ENCODE measurements at regions not wholly inside any gene's neighbourhood (a gene's known extent, or its start where the extent isn't known, plus 50 kb on each side); places are given as distances from the start of the nearest gene placed in this dataset.

- TF ChIP-seq, protein P1, sequence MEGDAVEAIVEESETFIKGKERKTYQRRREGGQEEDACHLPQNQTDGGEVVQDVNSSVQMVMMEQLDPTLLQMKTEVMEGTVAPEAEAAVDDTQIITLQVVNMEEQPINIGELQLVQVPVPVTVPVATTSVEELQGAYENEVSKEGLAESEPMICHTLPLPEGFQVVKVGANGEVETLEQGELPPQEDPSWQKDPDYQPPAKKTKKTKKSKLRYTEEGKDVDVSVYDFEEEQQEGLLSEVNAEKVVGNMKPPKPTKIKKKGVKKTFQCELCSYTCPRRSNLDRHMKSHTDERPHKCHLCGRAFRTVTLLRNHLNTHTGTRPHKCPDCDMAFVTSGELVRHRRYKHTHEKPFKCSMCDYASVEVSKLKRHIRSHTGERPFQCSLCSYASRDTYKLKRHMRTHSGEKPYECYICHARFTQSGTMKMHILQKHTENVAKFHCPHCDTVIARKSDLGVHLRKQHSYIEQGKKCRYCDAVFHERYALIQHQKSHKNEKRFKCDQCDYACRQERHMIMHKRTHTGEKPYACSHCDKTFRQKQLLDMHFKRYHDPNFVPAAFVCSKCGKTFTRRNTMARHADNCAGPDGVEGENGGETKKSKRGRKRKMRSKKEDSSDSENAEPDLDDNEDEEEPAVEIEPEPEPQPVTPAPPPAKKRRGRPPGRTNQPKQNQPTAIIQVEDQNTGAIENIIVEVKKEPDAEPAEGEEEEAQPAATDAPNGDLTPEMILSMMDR (IDR thresholded peaks at IDR 0.05; ENCODE audit: partially characterized antibody, unreplicated experiment), result no peak
- Mint-ChIP-seq H3K36me3 (ENCODE audit: unreplicated experiment) (no peaks in the 10 kb centered on the region), H3K27ac (ENCODE audit: unreplicated experiment) (no peak overlapping the region), H3K27me3 (ENCODE audit: unreplicated experiment) (no peaks in the 10 kb centered on the region), H3K4me3 (ENCODE audit: unreplicated experiment) (no peak overlapping the region), H3K4me1 (ENCODE audit: low read depth, unreplicated experiment) (no peaks in the 10 kb centered on the region), H3K9me3 (ENCODE audit: unreplicated experiment) (no peaks in the 10 kb centered on the region)
- DNase-seq, result no peak
These were observed 75.7 kb downstream of the C18orf54 start for GRCh38 chr18:54433368-54433767.

DNA sequence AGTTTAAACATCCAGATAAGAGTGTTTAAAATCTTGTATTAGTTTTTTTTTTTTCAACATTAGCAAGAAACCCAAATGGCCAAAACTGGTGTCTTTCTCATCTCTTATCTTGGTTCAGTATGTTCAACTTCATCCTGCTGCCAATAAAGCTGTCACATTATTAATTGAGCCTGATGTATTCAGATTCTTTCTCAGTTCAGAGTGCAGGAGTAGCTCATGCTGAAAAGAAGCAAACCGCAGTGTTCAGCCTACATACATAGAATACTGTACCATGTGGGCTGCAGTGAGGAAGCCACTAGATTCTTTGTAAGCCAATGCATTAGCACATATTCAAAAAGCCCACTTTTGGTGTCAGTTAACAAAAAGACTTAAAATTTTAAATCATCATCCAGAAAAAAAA lies 76.2 kb downstream of the C18orf54 start:
- Mint-ChIP-seq H3K4me3 (ENCODE audit: unreplicated experiment) (no peak overlapping the region), H3K9me3 (ENCODE audit: unreplicated experiment) (no peaks in the 10 kb centered on the region), H3K4me1 (ENCODE audit: low read depth, unreplicated experiment) (no peaks in the 10 kb centered on the region), H3K27ac (ENCODE audit: unreplicated experiment) (no peak overlapping the region), H3K27me3 (ENCODE audit: unreplicated experiment) (no peaks in the 10 kb centered on the region), H3K36me3 (ENCODE audit: unreplicated experiment) (no peaks in the 10 kb centered on the region)
- TF ChIP-seq, protein P1 (IDR thresholded peaks at IDR 0.05; ENCODE audit: partially characterized antibody, unreplicated experiment), result no peak
- DNase-seq, result no peak

GRCh38 chr18:54434453-54434852 lies 76.7 kb downstream of the C18orf54 start:
- H3K36me3 Mint-ChIP-seq (ENCODE audit: unreplicated experiment), result no peaks in the 10 kb centered on the region
- no peak overlapping the region for H3K4me3 Mint-ChIP-seq (ENCODE audit: unreplicated experiment)
- no peaks in the 10 kb centered on the region for H3K27me3 Mint-ChIP-seq (ENCODE audit: unreplicated experiment)
- H3K9me3 Mint-ChIP-seq (ENCODE audit: unreplicated experiment), result no peaks in the 10 kb centered on the region
- no peak for DNase-seq
- TF ChIP-seq, protein P1 (IDR thresholded peaks at IDR 0.05; ENCODE audit: partially characterized antibody, unreplicated experiment), result no peak
- no peak overlapping the region for H3K27ac Mint-ChIP-seq (ENCODE audit: unreplicated experiment)
- H3K4me1 Mint-ChIP-seq (ENCODE audit: low read depth, unreplicated experiment), result no peaks in the 10 kb centered on the region

GRCh38 chr18:54436501-54436900 lies 78.8 kb downstream of the C18orf54 start:
- Mint-ChIP-seq H3K27me3 (ENCODE audit: unreplicated experiment) (no peaks in the 10 kb centered on the region), H3K27ac (ENCODE audit: unreplicated experiment) (no peak overlapping the region), H3K36me3 (ENCODE audit: unreplicated experiment) (no peaks in the 10 kb centered on the region), H3K4me3 (ENCODE audit: unreplicated experiment) (no peak overlapping the region), H3K4me1 (ENCODE audit: low read depth, unreplicated experiment) (no peaks in the 10 kb centered on the region), H3K9me3 (ENCODE audit: unreplicated experiment) (no peaks in the 10 kb centered on the region)
- TF ChIP-seq, protein P1 (IDR thresholded peaks at IDR 0.05; ENCODE audit: partially characterized antibody, unreplicated experiment), result no peak
- DNase-seq, result no peak

DNA sequence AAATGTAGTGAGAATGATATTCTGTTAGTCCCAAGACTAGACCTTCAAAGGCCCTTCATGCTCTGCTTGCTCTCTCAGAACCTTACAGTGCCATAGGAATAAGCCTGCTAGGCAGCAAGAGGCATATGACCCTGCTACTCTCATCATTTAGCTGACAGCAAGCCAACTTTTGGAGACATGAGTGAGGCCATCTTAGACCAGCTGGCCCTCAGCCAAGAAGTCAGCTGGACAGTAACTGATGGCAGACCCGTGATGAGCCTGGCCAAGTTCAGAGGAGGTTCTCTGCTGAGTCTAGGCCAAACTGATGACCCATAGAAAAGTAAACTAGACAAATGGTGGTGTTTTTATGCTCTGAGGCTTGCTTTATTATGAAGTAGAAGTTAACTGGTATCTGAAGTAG lies 82.6 kb downstream of the C18orf54 start:
- Mint-ChIP-seq H3K9me3 (ENCODE audit: unreplicated experiment) (no peaks in the 10 kb centered on the region), H3K36me3 (ENCODE audit: unreplicated experiment) (no peaks in the 10 kb centered on the region), H3K27me3 (ENCODE audit: unreplicated experiment) (peaks cover 2% of the 10 kb centered on the region), H3K4me1 (ENCODE audit: low read depth, unreplicated experiment) (no peaks in the 10 kb centered on the region), H3K27ac (ENCODE audit: unreplicated experiment) (no peak overlapping the region), H3K4me3 (ENCODE audit: unreplicated experiment) (no peak overlapping the region)
- TF ChIP-seq, protein P1 (IDR thresholded peaks at IDR 0.05; ENCODE audit: partially characterized antibody, unreplicated experiment), result no peak
- no peak for DNase-seq

All from glutamatergic neuron (in vitro differentiated cells).